AG04449 (cell line): ENCODE measurements at regions not wholly inside any gene's neighbourhood (a gene's known extent, or its start where the extent isn't known, plus 50 kb on each side); places are given as distances from the start of the nearest gene placed in this dataset.

Source experiments
- CTCF ChIA-PET: fragments of 350-600 bp; formaldehyde crosslinking; extraction: SDS; loops from one replicate; lab custom pipeline; 2021; ENCODE audit warnings: antibody characterized with exemption; lab: Yijun Ruan, JAX
- POLR2A ChIA-PET: fragments of 400-600, 350-600 bp; formaldehyde crosslinking; extraction: SDS; loops from one replicate; lab custom pipeline; 2020; ENCODE audit warnings: antibody characterized with exemption, inconsistent platforms; lab: Yijun Ruan, JAX
- DNase-seq: peaks from one replicate; pipeline ENCODE4 v3.0.0-alpha.2; 2010; ENCODE audit warnings: low read depth, low spot score
- H3K4me3 ChIP-seq: 2 replicates; pipeline ENCODE4 v1.5.1; 2011; ENCODE audit warnings: low read depth, mild to moderate bottlenecking, control low read depth, low read length
- TF ChIP-seq, protein P1 (sequence below): IDR thresholded peaks from one replicate; pipeline ENCODE4 v1.5.1; 2011; ENCODE audit warnings: mild to moderate bottlenecking, moderate library complexity, low read length, control low read depth, inconsistent platforms; ENCODE audit not compliant: insufficient read depth; ENCODE audit errors: missing control alignments

DNA sequence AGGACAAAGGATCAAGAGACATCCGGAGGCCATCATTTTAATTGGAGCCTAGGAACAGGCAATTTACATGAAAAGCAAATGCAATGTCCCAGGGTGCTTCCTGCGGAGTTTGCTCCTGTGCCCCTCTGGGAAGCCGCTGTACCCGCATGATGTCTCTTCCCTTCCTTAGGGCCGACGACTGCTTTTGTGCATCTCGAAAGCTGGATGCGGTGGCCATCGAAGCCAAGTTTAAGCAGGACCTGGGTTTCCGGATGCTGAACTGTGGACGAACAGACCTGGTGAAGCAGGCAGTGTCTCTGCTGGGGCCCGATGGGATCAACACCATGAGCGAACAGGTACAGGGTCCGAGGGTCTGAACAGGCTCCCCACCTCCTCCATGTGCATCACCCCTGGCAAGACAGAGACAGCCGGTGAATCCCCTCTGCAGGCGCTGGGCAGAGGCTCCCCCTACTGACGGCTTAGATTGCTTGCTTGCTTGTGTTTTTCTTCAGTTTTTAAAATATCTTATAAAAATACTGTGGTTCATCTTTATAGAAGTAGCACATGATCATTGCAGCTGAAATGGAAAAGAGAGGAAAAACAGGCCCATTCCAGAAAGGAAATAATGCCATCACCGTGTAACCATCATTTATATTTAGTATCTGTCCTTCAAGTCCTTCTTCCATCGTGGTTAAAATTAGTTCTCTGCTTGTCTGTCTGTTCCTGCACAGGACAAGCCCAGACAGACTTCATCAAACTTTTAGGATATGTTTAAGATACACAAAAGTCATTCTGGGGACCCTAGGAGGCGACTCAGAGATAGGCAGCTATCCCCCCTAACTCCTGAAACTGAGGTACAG lies 75.4 kb upstream of the PWP1 start:
- no peak for DNase-seq
- ChIA-PET CTCF (interaction anchor here (0.6 to 24.7 kb wide), 45 partner anchors 8 to 1223 kb away, joined by 3 to 1069 read pairs (median 3); partner anchors contain the start of gene CRY1), POLR2A (no interaction called here)
- TF ChIP-seq, protein P1, sequence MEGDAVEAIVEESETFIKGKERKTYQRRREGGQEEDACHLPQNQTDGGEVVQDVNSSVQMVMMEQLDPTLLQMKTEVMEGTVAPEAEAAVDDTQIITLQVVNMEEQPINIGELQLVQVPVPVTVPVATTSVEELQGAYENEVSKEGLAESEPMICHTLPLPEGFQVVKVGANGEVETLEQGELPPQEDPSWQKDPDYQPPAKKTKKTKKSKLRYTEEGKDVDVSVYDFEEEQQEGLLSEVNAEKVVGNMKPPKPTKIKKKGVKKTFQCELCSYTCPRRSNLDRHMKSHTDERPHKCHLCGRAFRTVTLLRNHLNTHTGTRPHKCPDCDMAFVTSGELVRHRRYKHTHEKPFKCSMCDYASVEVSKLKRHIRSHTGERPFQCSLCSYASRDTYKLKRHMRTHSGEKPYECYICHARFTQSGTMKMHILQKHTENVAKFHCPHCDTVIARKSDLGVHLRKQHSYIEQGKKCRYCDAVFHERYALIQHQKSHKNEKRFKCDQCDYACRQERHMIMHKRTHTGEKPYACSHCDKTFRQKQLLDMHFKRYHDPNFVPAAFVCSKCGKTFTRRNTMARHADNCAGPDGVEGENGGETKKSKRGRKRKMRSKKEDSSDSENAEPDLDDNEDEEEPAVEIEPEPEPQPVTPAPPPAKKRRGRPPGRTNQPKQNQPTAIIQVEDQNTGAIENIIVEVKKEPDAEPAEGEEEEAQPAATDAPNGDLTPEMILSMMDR: peak; percentile 75
- no peak overlapping the region for H3K4me3 ChIP-seq

DNA sequence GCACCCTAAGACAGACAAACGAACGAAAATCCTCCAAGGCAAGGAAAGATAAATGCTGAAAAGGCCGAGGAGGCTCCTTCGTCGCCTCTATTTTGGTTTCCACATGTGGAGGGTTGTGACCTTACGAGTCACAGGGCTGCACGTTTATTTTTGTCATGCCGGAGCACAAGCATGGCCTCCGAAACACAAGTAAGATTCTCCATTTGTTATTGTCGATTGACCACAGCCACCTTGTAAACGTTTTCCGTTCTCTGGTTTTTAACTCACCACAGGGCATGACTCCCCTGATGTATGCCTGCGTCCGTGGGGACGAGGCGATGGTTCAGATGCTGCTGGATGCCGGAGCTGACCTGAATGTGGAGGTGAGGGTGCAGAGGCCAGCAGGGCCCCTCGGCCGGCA lies 73.1 kb upstream of the PWP1 start:
- CTCF ChIA-PET: interaction anchor here (1.3 to 24.7 kb wide), 6 partner anchors 7 to 489 kb away, joined by 3 to 1069 read pairs (median 118); no protein-coding TSS in a partner anchor
- no peak overlapping the region for H3K4me3 ChIP-seq
- TF ChIP-seq, protein P1: no peak
- POLR2A ChIA-PET: no interaction called here
- no peak for DNase-seq

DNA sequence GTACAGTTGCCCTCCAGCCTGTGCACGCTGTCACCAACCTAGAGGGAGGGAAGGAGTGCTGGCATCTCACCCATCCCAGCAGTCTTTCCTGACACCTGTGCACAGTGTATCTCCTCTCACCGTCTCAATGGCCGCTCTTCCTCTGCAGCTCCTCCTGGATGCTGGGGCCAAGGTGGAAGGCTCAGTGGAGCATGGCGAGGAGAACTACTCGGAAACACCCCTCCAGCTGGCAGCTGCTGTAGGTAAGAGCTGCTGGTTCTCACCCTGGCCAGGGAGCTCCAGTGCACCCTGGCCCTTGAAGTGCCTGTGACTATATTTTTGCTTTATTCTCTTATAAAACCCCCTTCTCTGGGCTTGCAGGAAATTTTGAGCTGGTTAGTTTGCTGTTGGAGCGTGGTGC lies 68.7 kb upstream of the PWP1 start:
- no peak overlapping the region for H3K4me3 ChIP-seq
- TF ChIP-seq, protein P1: no peak
- no peak for DNase-seq
- CTCF ChIA-PET: interaction anchor here (1.5 to 24.7 kb wide), 4 partner anchors 8 to 494 kb away, joined by 4 to 1069 read pairs (median 196); no protein-coding TSS in a partner anchor
- POLR2A ChIA-PET: no interaction called here

DNA sequence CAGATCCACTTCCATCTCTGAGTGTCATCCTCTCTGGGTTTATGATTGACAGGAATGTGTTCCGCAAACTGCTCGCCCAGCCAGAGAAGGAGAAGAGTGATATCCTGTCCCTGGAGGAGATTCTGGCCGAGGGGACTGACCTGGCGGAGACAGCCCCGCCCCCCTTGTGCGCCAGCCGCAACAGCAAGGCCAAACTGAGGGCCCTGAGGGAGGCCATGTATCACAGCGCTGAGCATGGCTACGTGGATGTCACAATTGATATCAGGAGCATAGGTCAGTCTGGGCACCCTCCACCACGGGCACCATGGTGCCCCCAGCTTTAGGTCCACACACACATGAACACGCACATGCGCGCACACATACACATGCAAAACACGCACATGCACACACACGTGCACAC lies 67.5 kb upstream of the PWP1 start:
- TF ChIP-seq, protein P1: no peak
- POLR2A ChIA-PET: interaction anchor here (0.7 kb wide), 1 partner anchor 520 kb away, joined by 3 read pairs; no protein-coding TSS in a partner anchor
- CTCF ChIA-PET: interaction anchor here (1.3 to 24.7 kb wide), 4 partner anchors 9 to 495 kb away, joined by 3 to 1069 read pairs (median 196); no protein-coding TSS in a partner anchor
- H3K4me3 ChIP-seq: no peak overlapping the region
- no peak for DNase-seq

DNA sequence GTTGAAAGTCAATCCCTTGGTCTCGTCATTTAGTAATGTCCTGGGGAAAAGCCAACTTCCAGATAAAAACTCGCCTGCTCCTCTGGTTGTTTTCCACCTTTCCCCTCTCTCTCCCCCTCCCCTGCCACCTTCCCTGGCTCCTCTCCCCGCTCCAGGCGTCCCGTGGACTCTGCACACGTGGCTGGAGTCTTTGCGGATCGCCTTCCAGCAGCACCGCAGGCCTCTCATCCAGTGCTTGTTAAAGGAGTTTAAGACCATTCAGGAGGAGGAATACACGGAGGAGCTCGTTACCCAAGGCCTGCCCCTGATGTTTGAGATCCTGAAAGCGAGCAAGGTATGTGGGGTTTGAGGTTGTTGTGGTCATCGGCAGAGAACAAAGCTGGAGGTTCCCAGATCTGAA lies 65.8 kb upstream of the PWP1 start:
- ChIA-PET CTCF (interaction anchor here (9.5 to 24.7 kb wide), 2 partner anchors 11 to 497 kb away, joined by 141 to 1069 read pairs; no protein-coding TSS in a partner anchor), POLR2A (no interaction called here)
- TF ChIP-seq, protein P1: no peak
- H3K4me3 ChIP-seq: no peak overlapping the region
- DNase-seq: no peak

DNA sequence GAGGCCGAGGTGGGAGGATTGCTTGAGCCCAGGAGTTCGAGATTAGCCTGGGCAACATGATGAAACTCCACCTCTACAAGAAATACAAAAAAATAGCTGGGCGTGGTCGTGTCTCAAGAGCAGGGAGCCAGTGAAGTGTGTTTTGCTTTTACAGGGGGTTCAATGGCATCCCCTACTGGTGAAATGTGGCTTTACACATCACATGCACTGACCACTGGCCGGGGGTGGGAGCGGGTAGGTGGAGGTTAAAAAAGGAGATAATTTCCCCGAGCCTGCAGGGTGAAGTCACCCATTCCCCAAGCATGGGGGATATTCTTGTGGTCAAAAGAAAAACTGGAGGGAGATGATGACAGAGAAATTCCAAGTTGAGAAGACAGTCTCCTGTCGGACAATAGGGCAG lies 63.6 kb upstream of the PWP1 start:
- TF ChIP-seq, protein P1: peak; percentile 42
- no peak overlapping the region for H3K4me3 ChIP-seq
- ChIA-PET POLR2A (no interaction called here), CTCF (interaction anchor here (0.9 to 24.7 kb wide), 5 partner anchors 13 to 499 kb away, joined by 3 to 1069 read pairs (median 4); no protein-coding TSS in a partner anchor)
- DNase-seq: no peak
